HEK293 (cell line): ENCODE measurements at regions not wholly inside any gene's neighbourhood (a gene's known extent, or its start where the extent isn't known, plus 50 kb on each side); places are given as distances from the start of the nearest gene placed in this dataset.

Experiments used
- CTCF ChIP-seq: fragments of 450-650 bp; formaldehyde crosslinking; IDR thresholded peaks from 2 replicates; pipeline ENCODE4 v1.5.1; 2016; ENCODE audit warnings: missing biosample characterization, missing genetic modification characterization
- HOXC10 ChIP-seq: sonication (generic); formaldehyde crosslinking; IDR thresholded peaks from 2 replicates; pipeline ENCODE4 v1.8.1; 2023; ENCODE audit warnings: mild to moderate bottlenecking, missing genetic modification reagents
- KLF7 ChIP-seq: fragments of 450-650 bp; formaldehyde crosslinking; IDR thresholded peaks from 2 replicates; pipeline ENCODE4 v1.5.1; 2016; ENCODE audit warnings: missing biosample characterization, missing genetic modification characterization, borderline replicate concordance
- MYNN ChIP-seq: fragments of 450-650 bp; formaldehyde crosslinking; IDR thresholded peaks from 2 replicates; pipeline ENCODE4 v1.5.1; 2016; ENCODE audit warnings: missing biosample characterization, missing genetic modification characterization, borderline replicate concordance
- PRDM4 ChIP-seq: fragments of 450-650 bp; formaldehyde crosslinking; IDR thresholded peaks from 2 replicates; pipeline ENCODE4 v1.5.1; 2017; ENCODE audit warnings: missing biosample characterization, missing genetic modification characterization
- SP2 ChIP-seq: fragments of 450-650 bp; formaldehyde crosslinking; IDR thresholded peaks from 2 replicates; pipeline ENCODE4 v1.5.1; 2016; ENCODE audit warnings: missing biosample characterization, missing genetic modification characterization
- TRIM28 ChIP-seq: IDR thresholded peaks from 2 replicates; pipeline ENCODE4 v1.6.1; 2011; ENCODE audit warnings: low read length, control low read depth, borderline replicate concordance
- ZIC2 ChIP-seq: fragments of 450-650 bp; formaldehyde crosslinking; IDR thresholded peaks from 2 replicates; pipeline ENCODE4 v1.5.1; 2016; ENCODE audit warnings: missing biosample characterization, missing genetic modification characterization
- ZNF138 ChIP-seq: fragments of 450-650 bp; formaldehyde crosslinking; IDR thresholded peaks from 2 replicates; pipeline ENCODE4 v1.5.1; 2016; ENCODE audit warnings: missing biosample characterization, missing genetic modification characterization, borderline replicate concordance
- ZNF19 ChIP-seq: fragments of 450-650 bp; formaldehyde crosslinking; IDR thresholded peaks from 2 replicates; pipeline ENCODE4; 2016; ENCODE audit warnings: missing biosample characterization, missing genetic modification characterization, low read depth
- ZNF513 ChIP-seq: fragments of 450-650 bp; IDR thresholded peaks from 2 replicates; pipeline ENCODE4 v1.5.1; 2018; ENCODE audit warnings: missing biosample characterization, missing genetic modification characterization
- ZNF571 ChIP-seq: fragments of 450-650 bp; formaldehyde crosslinking; IDR thresholded peaks from 2 replicates; pipeline ENCODE4 v1.5.0; 2017; ENCODE audit warnings: missing biosample characterization, missing genetic modification characterization

GRCh38 chr12:105561546-105562198 lies 231.2 kb downstream of the C12orf75 start:
- TF ChIP-seq HOXC10 (CRISPR knock-in tag) (no peak), MYNN (no peak), CTCF (tag by site-specific recombination) (no peak), PRDM4 (tag by site-specific recombination) (no peak), TRIM28 (no peak; the same call in 1 of the 2 replicates), ZNF571 (no peak), ZIC2 (tag by site-specific recombination) (no peak), ZNF513 (tag by site-specific recombination) (no peak), SP2 (tag by site-specific recombination) (no peak), ZNF138 (tag by site-specific recombination) (no peak), ZNF19 (tag by site-specific recombination) (no peak), KLF7 (tag by site-specific recombination) (no peak)
